PC-9 (cell line): ENCODE measurements at regions not wholly inside any gene's neighbourhood (a gene's known extent, or its start where the extent isn't known, plus 50 kb on each side); places are given as distances from the start of the nearest gene placed in this dataset.

Source experiments
- EZH2 ChIP-seq: fragments of 200-600 bp; sonication (generic); IDR thresholded peaks from 2 replicates; pipeline ENCODE4 v1.8.0; 2017; ENCODE audit warnings: antibody characterized with exemption, low read depth
- TF ChIP-seq, protein P1 (sequence below): fragments of 200-600 bp; sonication (generic); conservative IDR thresholded peaks from 2 replicates; pipeline ENCODE4 v1.6.1; 2017; ENCODE audit warnings: mixed run types, antibody characterized with exemption, mild to moderate bottlenecking, moderate library complexity

DNA sequence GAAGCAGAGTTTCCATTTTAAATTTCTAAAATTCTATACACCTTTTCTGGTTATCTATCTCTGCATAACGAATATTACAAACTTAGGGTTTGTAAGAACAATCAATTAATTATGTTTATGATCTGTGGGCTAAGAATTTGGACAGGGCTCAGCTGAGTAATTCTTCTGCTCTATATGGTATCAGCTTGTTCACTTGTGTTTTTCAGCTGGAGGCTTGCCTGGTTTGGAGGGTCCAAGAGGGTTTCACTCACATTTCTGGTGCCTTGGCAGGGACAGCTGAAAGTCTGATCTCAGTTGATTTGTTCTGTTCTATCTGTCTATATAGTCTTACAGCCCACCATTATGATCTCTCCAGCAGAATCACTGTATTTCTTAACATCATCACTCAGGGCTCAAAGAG, 57.8 kb upstream of the ADGRA3 start:
- TF ChIP-seq, protein P1, sequence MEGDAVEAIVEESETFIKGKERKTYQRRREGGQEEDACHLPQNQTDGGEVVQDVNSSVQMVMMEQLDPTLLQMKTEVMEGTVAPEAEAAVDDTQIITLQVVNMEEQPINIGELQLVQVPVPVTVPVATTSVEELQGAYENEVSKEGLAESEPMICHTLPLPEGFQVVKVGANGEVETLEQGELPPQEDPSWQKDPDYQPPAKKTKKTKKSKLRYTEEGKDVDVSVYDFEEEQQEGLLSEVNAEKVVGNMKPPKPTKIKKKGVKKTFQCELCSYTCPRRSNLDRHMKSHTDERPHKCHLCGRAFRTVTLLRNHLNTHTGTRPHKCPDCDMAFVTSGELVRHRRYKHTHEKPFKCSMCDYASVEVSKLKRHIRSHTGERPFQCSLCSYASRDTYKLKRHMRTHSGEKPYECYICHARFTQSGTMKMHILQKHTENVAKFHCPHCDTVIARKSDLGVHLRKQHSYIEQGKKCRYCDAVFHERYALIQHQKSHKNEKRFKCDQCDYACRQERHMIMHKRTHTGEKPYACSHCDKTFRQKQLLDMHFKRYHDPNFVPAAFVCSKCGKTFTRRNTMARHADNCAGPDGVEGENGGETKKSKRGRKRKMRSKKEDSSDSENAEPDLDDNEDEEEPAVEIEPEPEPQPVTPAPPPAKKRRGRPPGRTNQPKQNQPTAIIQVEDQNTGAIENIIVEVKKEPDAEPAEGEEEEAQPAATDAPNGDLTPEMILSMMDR: no peak
- no peak for TF ChIP-seq EZH2
